H9 (cell line): ENCODE measurements at regions not wholly inside any gene's neighbourhood (a gene's known extent, or its start where the extent isn't known, plus 50 kb on each side); places are given as distances from the start of the nearest gene placed in this dataset.

Source experiments
- DNase-seq: peaks from one replicate; pipeline ENCODE4 v3.0.0-alpha.2; 2017
- H2AFZ ChIP-seq: one replicate; pipeline ENCODE4 v1.6.1; 2013; ENCODE audit warnings: mild to moderate bottlenecking, low read length, control low read depth, moderate library complexity
- H2AK5ac ChIP-seq: 2 replicates; pipeline ENCODE4 v1.6.1; 2013; ENCODE audit warnings: low read length, control low read depth, mixed read lengths; ENCODE audit not compliant: insufficient read length
- H2BK120ac ChIP-seq: one replicate; pipeline ENCODE4 v1.6.1; 2013; ENCODE audit warnings: low read depth, mild to moderate bottlenecking, low read length, control low read depth, inconsistent platforms; ENCODE audit not compliant: poor library complexity, severe bottlenecking
- H2BK12ac ChIP-seq: 2 replicates; pipeline ENCODE4 v1.6.1; 2013; ENCODE audit warnings: low read length, control low read depth, mixed read lengths, low read depth; ENCODE audit not compliant: insufficient read length
- H2BK15ac ChIP-seq: 2 replicates; pipeline ENCODE4 v1.6.1; 2013; ENCODE audit warnings: low read depth, low read length, control low read depth
- H2BK20ac ChIP-seq: one replicate; pipeline ENCODE4 v1.6.1; 2013; ENCODE audit warnings: low read depth, mild to moderate bottlenecking, low read length, control low read depth, inconsistent platforms; ENCODE audit not compliant: poor library complexity, severe bottlenecking
- H2BK5ac ChIP-seq: 2 replicates; pipeline ENCODE4 v1.6.1; 2013; ENCODE audit warnings: low read length, control low read depth, mixed read lengths; ENCODE audit not compliant: insufficient read length
- H3K14ac ChIP-seq: 2 replicates; pipeline ENCODE4 v1.6.1; 2013; ENCODE audit warnings: low read length, control low read depth; ENCODE audit not compliant: insufficient read depth
- H3K18ac ChIP-seq: 2 replicates; pipeline ENCODE4 v1.6.1; 2013; ENCODE audit warnings: low read depth, mild to moderate bottlenecking, mixed read lengths, low read length, control low read depth; ENCODE audit not compliant: insufficient read length
- H3K23ac ChIP-seq: 2 replicates; pipeline ENCODE4 v1.6.1; 2013; ENCODE audit warnings: low read length, control low read depth, mixed read lengths, low read depth; ENCODE audit not compliant: insufficient read length
- H3K23me2 ChIP-seq: 2 replicates; pipeline ENCODE4 v1.6.1; 2013; ENCODE audit warnings: low read depth, mild to moderate bottlenecking, mixed read lengths, low read length, control low read depth; ENCODE audit not compliant: insufficient read length, poor library complexity, severe bottlenecking
- H3K27ac ChIP-seq: 2 replicates; pipeline ENCODE4 v1.5.1; 2013; ENCODE audit warnings: low read length, control low read depth, mixed read lengths, low read depth; ENCODE audit not compliant: insufficient read length
- H3K27me3 ChIP-seq: 2 replicates; pipeline ENCODE4 v1.6.1; 2013; ENCODE audit warnings: low read length, control low read depth, inconsistent platforms; ENCODE audit not compliant: insufficient read depth
- H3K4ac ChIP-seq: 2 replicates; pipeline ENCODE4 v1.6.1; 2013; ENCODE audit warnings: low read depth, mild to moderate bottlenecking, control low read depth, inconsistent platforms, low read length, moderate library complexity
- H3K4me1 ChIP-seq: 2 replicates; pipeline ENCODE4 v1.6.1; 2013; ENCODE audit warnings: low read length, control low read depth, inconsistent platforms; ENCODE audit not compliant: insufficient read depth
- H3K4me2 ChIP-seq: 2 replicates; pipeline ENCODE4 v1.6.1; 2013; ENCODE audit warnings: low read length, control low read depth, mixed read lengths; ENCODE audit not compliant: insufficient read length, insufficient read depth
- H3K56ac ChIP-seq: 2 replicates; pipeline ENCODE4 v1.6.1; 2013; ENCODE audit warnings: low read depth, mild to moderate bottlenecking, mixed read lengths, low read length, control low read depth; ENCODE audit not compliant: insufficient read length
- H3K79me1 ChIP-seq: 2 replicates; pipeline ENCODE4 v1.6.1; 2013; ENCODE audit warnings: low read depth, mild to moderate bottlenecking, moderate library complexity, low read length, control low read depth, inconsistent platforms; ENCODE audit not compliant: insufficient read depth, poor library complexity, severe bottlenecking
- H3K79me2 ChIP-seq: 2 replicates; pipeline ENCODE4 v1.6.1; 2013; ENCODE audit warnings: low read length, control low read depth, inconsistent platforms; ENCODE audit not compliant: insufficient read depth
- H3K9ac ChIP-seq: 2 replicates; pipeline ENCODE4 v1.6.1; 2013; ENCODE audit warnings: low read length, control low read depth, mixed read lengths; ENCODE audit not compliant: insufficient read length; ENCODE audit errors: extremely low read depth
- H3K9me3 ChIP-seq: one replicate; pipeline ENCODE4 v1.6.1; 2013; ENCODE audit warnings: low read depth, low read length, inconsistent platforms; ENCODE audit not compliant: control insufficient read depth
- H3T11ph ChIP-seq: one replicate; pipeline ENCODE4 v1.6.1; 2013; ENCODE audit warnings: mild to moderate bottlenecking, low read length, control low read depth, inconsistent platforms
- H4K20me1 ChIP-seq: one replicate; pipeline ENCODE4 v1.6.1; 2013; ENCODE audit not compliant: control insufficient read depth, insufficient read length, insufficient read depth
- H4K5ac ChIP-seq: 2 replicates; pipeline ENCODE4 v1.6.1; 2013; ENCODE audit warnings: low read depth, mild to moderate bottlenecking, mixed read lengths, low read length, control low read depth; ENCODE audit not compliant: insufficient read length
- H4K8ac ChIP-seq: replicated peaks from 2 replicates; pipeline ENCODE4 v1.6.1; 2013; ENCODE audit warnings: low read length, control low read depth, mixed read lengths, low read depth; ENCODE audit not compliant: insufficient read length
- H4K91ac ChIP-seq: 2 replicates; pipeline ENCODE4 v1.6.1; 2013; ENCODE audit warnings: low read depth, mild to moderate bottlenecking, moderate library complexity, mixed read lengths, low read length, control low read depth; ENCODE audit not compliant: insufficient read length
- H3K27ac Mint-ChIP-seq, 3 experiments: 2 replicates in 2 of 3; 3 replicates in 1 of 3; pipeline ENCODE4 v1.8.0; 2020 to 2021; ENCODE audit warnings: mixed read lengths in 3 of 3, mild to moderate bottlenecking in 1 of 3, moderate library complexity in 1 of 3
- H3K27me3 Mint-ChIP-seq: 2 replicates; pipeline ENCODE4 v1.8.0; 2021; ENCODE audit warnings: low read depth, mild to moderate bottlenecking, moderate library complexity, mixed read lengths
- H3K36me3 Mint-ChIP-seq, 3 experiments: 2 replicates in 2 of 3; 3 replicates in 1 of 3; pipeline ENCODE4 v1.8.0; 2020 to 2021; ENCODE audit warnings: low read depth in 3 of 3, mixed read lengths in 3 of 3; ENCODE audit not compliant: insufficient read depth in 1 of 3
- H3K4me1 Mint-ChIP-seq, 2 experiments: 2 replicates each; pipeline ENCODE4 v1.8.0; 2020; ENCODE audit warnings: mixed read lengths in 2 of 2
- H3K4me3 Mint-ChIP-seq, 2 experiments: 2 replicates in 1 of 2; 3 replicates in 1 of 2; pipeline ENCODE4 v1.8.0; 2020 to 2021; ENCODE audit warnings: mild to moderate bottlenecking in 2 of 2, mixed read lengths in 2 of 2, moderate library complexity in 1 of 2
- H3K9me3 Mint-ChIP-seq, 2 experiments: 2 replicates in 1 of 2; 3 replicates in 1 of 2; pipeline ENCODE4 v1.8.0; 2020; ENCODE audit warnings: mild to moderate bottlenecking in 2 of 2, mixed read lengths in 2 of 2, moderate library complexity in 1 of 2
- WGBS: extraction: QIAGEN DNeasy Blood & Tissue Kit; methylation state at CpG from one replicate; pipeline ENCODE4 v1.1.7; 2013; ENCODE audit warnings: missing lambda C conversion rate, low lambda C conversion rate, mixed read lengths; ENCODE audit not compliant: insufficient read length; ENCODE audit errors: extremely low coverage; 5-methylcytosine and 5-hydroxymethylcytosine counted together
- TF ChIP-seq, protein P1 (sequence below): fragments of 200-600 bp; sonication (generic); conservative IDR thresholded peaks from 3 replicates; pipeline ENCODE4 v1.8.0; 2021; ENCODE audit warnings: antibody characterized with exemption, mild to moderate bottlenecking

- Histone ChIP-seq H2BK120ac (no peak overlapping the region), H3K9ac (no peak overlapping the region), H3K56ac (no peak overlapping the region), H2AK5ac (no peak overlapping the region), H4K20me1 (no peaks in the 10 kb centered on the region), H3K23me2 (no peaks in the 10 kb centered on the region), H3K27ac (no peak overlapping the region), H4K5ac (no peak overlapping the region), H2BK12ac (no peak overlapping the region), H3K4ac (no peak overlapping the region), H3K4me1 (no peaks in the 10 kb centered on the region), H2BK5ac (no peak overlapping the region), H3K79me1 (no peaks in the 10 kb centered on the region), H3K79me2 (no peaks in the 10 kb centered on the region), H3K4me2 (no peak overlapping the region), H3K14ac (no peak overlapping the region), H3K18ac (no peak overlapping the region), H2AFZ (no peak overlapping the region), H2BK15ac (no peak overlapping the region), H3K27me3 (no peaks in the 10 kb centered on the region), H3K9me3 (no peaks in the 10 kb centered on the region), H4K8ac (no peak overlapping the region), H3K23ac (no peak overlapping the region), H3T11ph (no peak overlapping the region), H4K91ac (no peak overlapping the region), H2BK20ac (no peak overlapping the region)
- Mint-ChIP-seq H3K36me3 (no peaks in the 10 kb centered on the region; a peak in 1 of 7 replicates), H3K4me3 (no peak overlapping the region), H3K9me3 (peaks cover 0 to 4% of the 10 kb centered on the region in 2 experiments; a peak in 3 of 5 replicates), H3K4me1 (0 out of 4 replicates have a peak, but pooled peaks cover 0 to 2% of the 10 kb centered on the region in 2 experiments), H3K27me3 (no peaks in the 10 kb centered on the region), H3K27ac (no peak overlapping the region)
- no CpG with 5 or more reads among the region's 1 CpG for WGBS
- no peak for DNase-seq
- TF ChIP-seq, protein P1, sequence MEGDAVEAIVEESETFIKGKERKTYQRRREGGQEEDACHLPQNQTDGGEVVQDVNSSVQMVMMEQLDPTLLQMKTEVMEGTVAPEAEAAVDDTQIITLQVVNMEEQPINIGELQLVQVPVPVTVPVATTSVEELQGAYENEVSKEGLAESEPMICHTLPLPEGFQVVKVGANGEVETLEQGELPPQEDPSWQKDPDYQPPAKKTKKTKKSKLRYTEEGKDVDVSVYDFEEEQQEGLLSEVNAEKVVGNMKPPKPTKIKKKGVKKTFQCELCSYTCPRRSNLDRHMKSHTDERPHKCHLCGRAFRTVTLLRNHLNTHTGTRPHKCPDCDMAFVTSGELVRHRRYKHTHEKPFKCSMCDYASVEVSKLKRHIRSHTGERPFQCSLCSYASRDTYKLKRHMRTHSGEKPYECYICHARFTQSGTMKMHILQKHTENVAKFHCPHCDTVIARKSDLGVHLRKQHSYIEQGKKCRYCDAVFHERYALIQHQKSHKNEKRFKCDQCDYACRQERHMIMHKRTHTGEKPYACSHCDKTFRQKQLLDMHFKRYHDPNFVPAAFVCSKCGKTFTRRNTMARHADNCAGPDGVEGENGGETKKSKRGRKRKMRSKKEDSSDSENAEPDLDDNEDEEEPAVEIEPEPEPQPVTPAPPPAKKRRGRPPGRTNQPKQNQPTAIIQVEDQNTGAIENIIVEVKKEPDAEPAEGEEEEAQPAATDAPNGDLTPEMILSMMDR, result no peak
Observed at GRCh38 chr4:167838686-167839085, 253.7 kb upstream of the ANXA10 start.
